ENCODE measurements at regions not wholly inside any gene's neighbourhood (a gene's known extent, or its start where the extent isn't known, plus 50 kb on each side); places are given as distances from the start of the nearest gene placed in this dataset.

- DNase-seq = no peak
These were observed 248.5 kb downstream of the HAUS1 start for GRCh38 chr18:46352520-46353250.

- DNase-seq = no peak
These were observed 249.3 kb downstream of the HAUS1 start for GRCh38 chr18:46353460-46353859.

GRCh38 chr18:46356278-46357033, 252.3 kb downstream of the HAUS1 start:
- DNase-seq = no peak

DNA sequence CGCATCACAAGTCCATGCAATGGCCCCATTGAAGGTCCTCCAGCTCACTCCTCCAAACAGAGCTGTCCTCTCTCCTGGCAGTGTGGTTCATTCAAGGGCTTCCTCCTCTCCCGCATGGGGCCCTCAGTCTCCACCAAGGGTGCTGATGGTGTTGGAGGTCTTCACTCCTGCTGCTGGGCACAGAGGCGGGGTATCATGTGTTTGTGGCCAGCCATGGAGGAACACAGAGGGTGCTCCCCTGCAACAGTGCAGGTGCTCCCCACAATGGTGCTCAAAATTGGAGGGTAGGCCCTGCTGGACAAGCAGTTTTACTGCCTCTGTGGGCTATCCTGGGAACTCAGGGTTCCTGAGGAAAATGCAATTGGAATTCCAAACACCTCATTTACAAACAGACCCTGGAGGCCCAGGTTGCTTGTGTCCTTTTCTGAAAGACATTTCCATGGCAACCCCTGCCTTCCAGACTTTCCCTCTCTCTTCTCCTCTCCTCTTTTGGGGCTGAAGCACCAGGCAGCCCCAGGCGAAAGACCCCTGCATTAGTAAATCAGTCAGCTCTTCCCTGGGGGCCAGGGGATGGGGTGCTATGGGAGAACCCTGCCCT, 256.0 kb downstream of the HAUS1 start:
- no peak for DNase-seq

DNA sequence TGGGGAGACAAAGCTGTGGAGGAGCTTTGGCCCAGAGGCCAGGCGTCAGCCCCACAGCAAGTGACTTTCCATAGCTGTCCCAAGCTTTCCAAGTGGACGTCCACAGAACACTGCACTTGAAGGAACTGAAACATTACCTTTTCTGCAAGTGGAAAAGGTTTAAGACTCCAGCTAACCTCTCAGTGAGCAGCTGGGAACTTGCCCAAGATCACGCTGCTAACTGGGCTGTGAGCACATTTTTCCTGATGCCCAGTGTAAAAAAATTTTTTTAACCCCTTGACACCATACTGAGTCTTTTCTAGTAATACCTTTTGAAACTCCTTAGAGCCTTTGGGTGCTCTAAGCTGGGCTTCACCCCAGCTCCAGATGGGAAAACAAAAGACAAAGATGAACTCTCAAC, 256.7 kb downstream of the HAUS1 start:
- no peak for DNase-seq

DNA sequence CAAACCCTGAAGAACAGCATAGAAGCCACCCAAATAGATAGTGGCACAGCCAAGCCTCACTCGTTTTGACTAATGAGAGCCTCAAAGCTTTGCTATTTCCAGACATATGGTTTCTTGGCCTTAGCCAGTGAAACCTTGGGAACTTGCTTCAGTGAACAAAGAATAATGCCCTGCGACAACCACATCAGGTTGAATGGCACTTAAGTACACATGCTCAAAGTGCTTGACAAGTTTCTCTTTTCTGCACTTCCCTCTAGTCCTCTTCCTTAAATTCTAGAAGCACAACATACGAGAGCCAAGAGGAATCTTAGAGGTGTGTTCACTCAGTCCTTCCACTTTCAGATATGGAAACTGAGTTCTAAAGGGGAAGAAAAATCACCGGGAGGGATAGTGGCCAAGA, 258.3 kb downstream of the HAUS1 start:
- DNase-seq = no peak

DNA sequence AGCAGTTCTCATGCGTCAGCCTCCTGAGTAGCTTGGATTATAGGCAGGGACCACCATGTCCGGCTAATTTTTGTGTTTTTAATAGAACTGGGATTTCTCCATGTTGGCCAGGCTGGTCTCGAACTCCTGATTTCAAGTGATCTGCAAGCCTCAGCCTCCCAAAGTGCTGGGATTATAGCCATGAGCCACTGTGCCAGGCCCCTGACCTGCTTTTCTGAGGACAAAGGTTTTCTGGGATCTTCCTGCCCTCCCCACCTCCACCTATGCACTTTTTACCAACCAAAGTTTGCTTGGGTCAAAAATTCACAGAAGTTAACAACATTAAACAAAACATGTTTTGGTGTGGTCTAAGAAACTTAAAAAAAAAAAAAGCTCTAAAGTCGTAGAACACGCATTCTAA, 259.9 kb downstream of the HAUS1 start:
- no peak for DNase-seq

- DNase-seq = no peak
These were observed 262.0 kb downstream of the HAUS1 start for GRCh38 chr18:46366201-46366600.

- DNase-seq = no peak
These were observed 262.7 kb downstream of the HAUS1 start for GRCh38 chr18:46366751-46367376.

- no peak for DNase-seq
These were observed 265.1 kb downstream of the HAUS1 start for GRCh38 chr18:46369323-46369722.

- DNase-seq = no peak
These were observed 266.7 kb downstream of the HAUS1 start for GRCh38 chr18:46370898-46371297.

DNA sequence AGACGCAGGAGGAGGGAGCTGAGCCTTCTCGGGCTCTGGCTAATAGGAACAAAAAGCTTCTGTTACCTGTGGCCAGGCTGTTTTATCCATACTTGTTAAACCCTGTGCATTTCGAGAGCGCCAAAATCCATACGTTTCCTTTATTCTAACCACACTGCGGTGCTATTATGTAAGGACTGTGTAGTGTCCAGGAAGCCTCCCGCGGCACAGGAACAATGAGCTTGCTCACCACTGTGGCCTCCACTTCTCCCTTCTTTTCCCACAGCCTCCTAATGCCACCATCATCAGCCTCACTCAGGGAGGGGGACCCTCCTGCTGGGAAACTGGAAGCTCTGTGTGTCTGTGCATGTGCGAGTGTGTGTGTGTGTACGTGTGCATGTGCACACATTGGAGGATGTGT, 268.5 kb downstream of the HAUS1 start:
- no peak for DNase-seq

GRCh38 chr18:46373131-46373530, 268.9 kb downstream of the HAUS1 start:
- no peak for DNase-seq

GRCh38 chr18:46373791-46374190, 269.6 kb downstream of the HAUS1 start:
- DNase-seq = no peak

DNA sequence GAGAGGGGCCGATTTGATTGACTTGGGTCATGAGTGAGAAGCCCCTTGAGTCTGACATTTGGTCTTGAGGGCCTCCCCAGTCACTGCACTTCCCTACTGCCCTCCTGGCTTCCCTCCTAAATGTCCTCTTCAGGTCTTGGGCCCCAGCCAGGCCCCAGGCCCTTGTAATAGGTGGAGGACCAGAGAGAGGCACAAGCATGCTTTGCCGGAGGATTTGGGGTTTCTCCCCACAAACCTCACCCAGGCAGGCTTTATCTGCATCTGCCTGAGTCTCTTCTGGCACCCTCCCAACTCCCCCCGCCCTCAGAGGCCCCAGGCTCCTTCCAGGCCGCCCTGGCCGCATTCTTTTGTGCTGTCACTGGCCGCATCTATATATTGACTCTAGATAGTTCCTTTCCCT, 270.7 kb downstream of the HAUS1 start:
- DNase-seq = no peak

- no peak for DNase-seq
These were observed 273.4 kb downstream of the HAUS1 start for GRCh38 chr18:46377557-46377956.

GRCh38 chr18:46378126-46378863, 274.1 kb downstream of the HAUS1 start:
- no peak for DNase-seq

- DNase-seq = no peak
These were observed 274.7 kb downstream of the HAUS1 start for GRCh38 chr18:46378864-46379207.

DNA sequence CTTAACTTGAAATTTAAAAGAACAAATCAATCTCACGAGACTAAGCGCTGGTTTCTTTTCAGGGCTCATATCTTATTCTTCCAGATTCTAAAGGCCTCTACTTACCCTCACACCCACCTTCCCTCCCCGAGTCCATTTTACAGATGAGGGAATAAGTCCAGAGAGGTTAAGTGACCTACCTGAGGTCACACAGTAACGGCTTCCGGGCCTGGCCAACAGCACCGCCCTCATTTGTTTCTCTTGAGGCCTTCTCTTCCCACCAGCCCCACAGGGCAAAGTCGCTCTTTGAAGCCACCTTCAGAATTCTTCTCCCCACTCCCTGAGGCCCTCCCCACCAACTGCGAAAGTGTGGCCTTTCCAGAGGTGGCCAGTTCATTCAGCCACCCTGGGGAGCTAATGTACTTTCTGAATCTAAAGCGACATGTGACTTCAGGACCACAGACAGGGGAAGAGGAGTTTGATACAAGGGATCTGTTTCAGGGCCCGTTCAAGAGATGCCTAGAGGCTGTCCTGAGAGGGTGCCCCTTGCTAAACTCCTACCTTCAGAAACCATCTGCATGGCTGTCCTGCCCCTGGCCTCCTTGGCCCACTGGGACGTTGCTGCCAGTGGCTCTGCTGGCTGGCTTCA, 275.3 kb downstream of the HAUS1 start:
- DNase-seq = no peak

GRCh38 chr18:46385124-46385523, 271.9 kb downstream of the LOXHD1 start:
- no peak for DNase-seq

DNA sequence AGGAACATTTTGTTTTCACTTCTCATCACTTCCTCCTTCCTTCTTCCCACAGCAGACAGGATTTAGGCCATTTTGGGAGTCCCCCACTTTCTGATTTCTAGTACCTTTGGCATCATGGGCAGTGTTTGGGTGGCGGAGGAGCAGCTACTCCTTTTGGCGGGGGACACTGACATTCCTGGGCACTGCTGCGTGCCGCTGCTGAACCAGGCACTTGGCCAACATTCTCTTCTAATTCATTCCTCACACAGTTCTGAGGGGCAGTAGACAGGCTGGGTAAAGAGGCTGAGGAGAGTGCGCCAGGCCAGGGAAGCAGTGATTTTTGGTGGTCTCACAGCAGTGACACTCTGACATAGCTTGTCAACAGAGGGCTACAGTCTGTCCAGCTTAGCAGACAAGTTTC, 270.2 kb downstream of the LOXHD1 start:
- no peak for DNase-seq

GRCh38 chr18:46387441-46388131, 269.4 kb downstream of the LOXHD1 start:
- no peak for DNase-seq

All from NCI-H2171 (cell line).